Retinal pigment epithelial cell (primary cell): ENCODE measurements at regions not wholly inside any gene's neighbourhood (a gene's known extent, or its start where the extent isn't known, plus 50 kb on each side); places are given as distances from the start of the nearest gene placed in this dataset.
A peak's percentile ranks its signal among the peaks of the same experiment; 100 is the strongest.

Experiments
- DNase-seq: peaks from one replicate; pipeline ENCODE4 v3.0.0-alpha.2; 2010; ENCODE audit warnings: low read depth
- H3K4me3 ChIP-seq: 2 replicates; pipeline ENCODE4 v1.5.1; 2011; ENCODE audit warnings: mild to moderate bottlenecking, low read length, control low read depth, moderate library complexity
- TF ChIP-seq, protein P1 (sequence below): conservative IDR thresholded peaks from 2 replicates; pipeline ENCODE4 v1.5.1; 2011; ENCODE audit warnings: low read depth, low read length, control low read depth, inconsistent platforms

DNA sequence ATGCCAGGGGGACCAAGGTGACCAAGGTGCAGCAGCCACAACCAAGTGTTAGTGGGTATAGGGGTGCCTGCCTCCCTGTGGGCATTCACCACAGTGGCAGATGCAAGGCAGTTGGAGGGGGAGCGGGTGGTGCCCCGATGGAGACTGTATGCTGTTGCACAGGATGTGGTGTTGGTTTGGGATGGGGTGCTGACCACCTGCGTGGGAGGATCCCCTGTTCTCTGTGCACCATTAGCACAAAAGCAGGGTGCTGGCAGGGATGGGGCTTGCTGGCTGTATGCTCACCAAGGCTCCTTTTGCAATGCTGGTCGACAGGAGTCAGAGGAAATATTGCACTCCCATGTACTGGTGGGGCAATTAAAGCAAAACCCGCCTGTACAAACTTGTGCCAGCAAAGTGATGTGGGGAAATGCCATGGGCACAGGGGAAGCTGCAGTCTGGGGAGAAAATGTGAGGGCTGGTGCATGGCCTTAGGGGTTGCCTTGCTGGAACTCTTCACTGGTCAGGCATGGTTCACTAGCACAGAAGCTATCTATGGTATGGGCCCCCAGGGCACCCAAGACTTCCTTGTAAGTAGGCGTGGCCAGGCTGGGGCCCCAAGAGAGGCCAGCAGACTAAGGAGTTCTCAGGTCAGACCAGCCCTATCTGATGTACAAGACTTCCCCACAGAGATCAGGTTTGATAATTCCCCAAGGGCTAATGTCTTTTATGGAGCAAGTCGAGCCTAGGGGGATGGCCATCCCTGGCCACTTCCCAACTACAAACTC lies 51.9 kb upstream of the GNAT3 start:
- DNase-seq = no peak
- H3K4me3 ChIP-seq = no peak overlapping the region
- TF ChIP-seq, protein P1, sequence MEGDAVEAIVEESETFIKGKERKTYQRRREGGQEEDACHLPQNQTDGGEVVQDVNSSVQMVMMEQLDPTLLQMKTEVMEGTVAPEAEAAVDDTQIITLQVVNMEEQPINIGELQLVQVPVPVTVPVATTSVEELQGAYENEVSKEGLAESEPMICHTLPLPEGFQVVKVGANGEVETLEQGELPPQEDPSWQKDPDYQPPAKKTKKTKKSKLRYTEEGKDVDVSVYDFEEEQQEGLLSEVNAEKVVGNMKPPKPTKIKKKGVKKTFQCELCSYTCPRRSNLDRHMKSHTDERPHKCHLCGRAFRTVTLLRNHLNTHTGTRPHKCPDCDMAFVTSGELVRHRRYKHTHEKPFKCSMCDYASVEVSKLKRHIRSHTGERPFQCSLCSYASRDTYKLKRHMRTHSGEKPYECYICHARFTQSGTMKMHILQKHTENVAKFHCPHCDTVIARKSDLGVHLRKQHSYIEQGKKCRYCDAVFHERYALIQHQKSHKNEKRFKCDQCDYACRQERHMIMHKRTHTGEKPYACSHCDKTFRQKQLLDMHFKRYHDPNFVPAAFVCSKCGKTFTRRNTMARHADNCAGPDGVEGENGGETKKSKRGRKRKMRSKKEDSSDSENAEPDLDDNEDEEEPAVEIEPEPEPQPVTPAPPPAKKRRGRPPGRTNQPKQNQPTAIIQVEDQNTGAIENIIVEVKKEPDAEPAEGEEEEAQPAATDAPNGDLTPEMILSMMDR = no peak

DNA sequence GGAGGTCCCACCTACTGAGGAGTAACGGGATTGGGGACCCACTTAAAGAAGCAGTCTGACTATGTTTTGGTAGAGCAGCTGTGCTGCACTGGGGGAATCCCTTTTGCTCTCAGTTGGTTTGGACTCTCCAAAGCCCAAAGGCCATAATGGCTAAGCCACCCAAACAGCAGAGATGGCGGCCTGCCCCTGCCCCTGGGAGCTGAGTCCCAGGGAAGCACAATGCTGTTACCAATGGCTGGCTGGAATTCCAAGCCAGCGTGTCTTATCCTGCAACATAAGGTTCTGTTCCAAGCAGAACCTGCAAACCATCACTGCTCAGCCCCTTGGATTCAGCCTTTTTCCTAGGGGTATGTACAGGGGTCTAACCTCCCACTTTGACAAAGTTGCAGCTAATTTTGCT lies 53.7 kb upstream of the GNAT3 start:
- DNase-seq = no peak
- no peak overlapping the region for H3K4me3 ChIP-seq
- TF ChIP-seq, protein P1 = no peak

DNA sequence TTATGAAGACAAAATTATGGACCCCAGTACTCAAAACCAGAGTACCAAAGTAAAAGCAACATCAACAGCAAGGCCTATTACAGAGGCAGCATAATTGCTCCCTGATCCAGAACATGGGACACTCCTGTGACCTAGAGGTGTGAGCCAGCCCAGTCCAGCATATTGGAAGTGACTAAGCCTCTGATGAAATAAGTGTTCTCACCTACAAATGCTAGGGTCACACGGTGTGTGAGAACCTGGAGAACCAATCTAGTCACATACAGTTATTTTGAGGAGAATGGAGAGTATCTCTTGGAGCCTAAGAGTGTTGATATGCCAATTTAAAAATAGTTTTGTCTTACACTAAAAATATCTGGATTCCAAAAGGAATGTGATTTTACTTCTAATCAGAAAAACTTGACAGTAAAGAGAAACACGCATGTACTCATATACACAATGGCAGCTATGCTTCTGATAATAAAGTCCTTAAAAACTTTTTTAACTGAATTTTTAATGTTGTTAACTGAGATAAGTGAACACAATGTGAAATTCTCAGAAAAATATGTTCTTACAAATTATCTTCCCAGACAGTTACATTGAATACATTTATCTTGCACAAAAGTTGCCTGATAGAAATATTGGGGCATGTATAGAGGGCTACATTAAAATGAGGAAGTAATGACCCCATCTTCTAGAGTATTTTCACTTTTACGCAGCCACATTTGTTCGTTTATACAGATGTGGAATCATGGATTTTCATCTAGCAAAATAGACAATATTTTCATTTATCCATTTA lies 56.8 kb upstream of the CD36 start:
- peak; percentile 50 for DNase-seq
- TF ChIP-seq, protein P1 = no peak
- H3K4me3 ChIP-seq = no peak overlapping the region

DNA sequence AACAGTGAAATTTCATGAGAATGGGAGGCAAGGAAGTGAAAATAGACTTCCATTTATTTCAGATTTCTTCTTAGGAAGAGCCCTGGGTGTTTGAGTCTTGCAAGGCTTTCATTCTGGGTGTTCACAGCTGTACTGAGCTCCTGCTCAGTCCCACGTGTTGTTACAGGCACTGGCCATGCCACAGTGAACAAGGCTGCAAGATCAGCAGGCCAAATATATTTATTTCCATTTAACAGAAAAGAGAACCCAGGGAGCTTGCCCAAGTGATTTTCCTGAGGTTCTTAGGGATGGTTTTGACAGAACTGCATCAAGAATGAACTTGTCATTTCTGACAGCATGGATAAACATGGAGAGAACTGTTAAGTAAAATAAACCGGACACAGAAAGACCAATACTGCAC lies 54.5 kb upstream of the CD36 start:
- no peak overlapping the region for H3K4me3 ChIP-seq
- DNase-seq = no peak
- TF ChIP-seq, protein P1 = no peak

DNA sequence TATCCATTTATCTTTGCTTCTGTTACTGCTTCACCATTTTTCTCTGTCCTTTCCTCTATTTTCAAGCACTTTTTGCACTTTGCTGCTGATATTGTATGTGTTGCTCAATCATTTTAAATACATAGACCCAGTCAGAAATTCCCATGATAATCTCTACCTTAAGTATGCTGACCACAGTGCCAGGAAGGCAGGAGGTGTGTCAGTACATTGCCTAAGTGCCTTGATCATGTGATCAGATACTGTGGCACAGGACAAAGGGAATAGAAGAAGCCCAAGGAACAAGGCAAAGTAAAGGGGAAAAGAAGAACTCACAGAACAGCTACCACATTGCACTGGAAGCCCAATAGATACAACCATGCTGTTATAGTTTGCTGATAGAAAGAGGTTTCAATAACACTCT lies 53.7 kb upstream of the CD36 start:
- peak; percentile 94 for DNase-seq
- TF ChIP-seq, protein P1 = no peak
- no peak overlapping the region for H3K4me3 ChIP-seq

DNA sequence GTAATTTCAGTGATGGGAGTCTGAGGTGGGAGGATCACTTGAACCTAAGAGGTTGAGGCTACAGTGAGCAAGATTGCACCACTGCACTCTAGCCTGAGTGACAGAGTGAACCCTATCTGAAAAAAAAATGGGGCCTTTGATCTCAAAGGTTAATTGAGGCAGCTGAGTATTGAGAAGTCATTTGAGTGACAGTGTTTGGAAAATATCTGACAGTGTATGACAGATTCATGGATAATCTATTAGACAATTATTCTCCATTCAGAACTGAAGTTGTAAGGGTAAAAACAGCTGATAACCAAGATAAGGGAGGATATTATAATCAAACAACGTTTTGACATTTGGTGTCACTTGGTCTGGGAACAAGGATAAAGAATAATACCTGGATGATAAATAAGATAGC lies 50.9 kb upstream of the CD36 start:
- TF ChIP-seq, protein P1 = no peak

DNA sequence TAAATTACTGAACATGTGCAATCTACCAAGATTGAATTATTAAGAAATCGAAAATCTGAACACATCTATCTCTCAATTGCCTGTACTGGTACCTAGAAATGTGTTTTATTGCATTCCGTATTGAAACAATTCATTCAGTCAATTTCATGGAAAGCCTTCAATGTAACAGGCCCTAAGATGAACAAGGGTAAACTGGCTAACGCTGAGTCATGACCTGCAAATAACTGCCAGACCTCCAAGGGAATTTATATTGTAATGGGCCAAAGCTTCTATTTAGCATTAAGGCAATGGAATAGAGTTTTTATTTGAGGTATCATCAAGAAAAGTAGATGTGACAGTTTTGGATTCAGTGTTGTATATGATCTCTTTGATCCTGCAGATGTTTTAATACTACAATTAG lies 49.9 kb upstream of the CD36 start:
- TF ChIP-seq, protein P1 = no peak
- no peak overlapping the region for H3K4me3 ChIP-seq
- DNase-seq = no peak

More for the DNA sequence above, 50.9 kb upstream of the CD36 start:
- no peak overlapping the region for H3K4me3 ChIP-seq
- no peak for DNase-seq
